GM12878 (cell line): ENCODE measurements at regions not wholly inside any gene's neighbourhood (a gene's known extent, or its start where the extent isn't known, plus 50 kb on each side); places are given as distances from the start of the nearest gene placed in this dataset.

Source experiments
- IRF3 ChIP-seq: fragments of 450-650 bp; IDR thresholded peaks from 2 replicates; pipeline ENCODE4 v1.6.1; 2014; ENCODE audit warnings: mild to moderate bottlenecking
- POLR2AphosphoS5 ChIP-seq: IDR thresholded peaks from 2 replicates; pipeline ENCODE4 v1.6.1; 2011; ENCODE audit warnings: mild to moderate bottlenecking, low read length, inconsistent platforms
- RBBP5 ChIP-seq: fragments of 200-600 bp; sonication (generic); conservative IDR thresholded peaks from 2 replicates; pipeline ENCODE4 v1.6.1; 2016
- SIN3A ChIP-seq: IDR thresholded peaks from 2 replicates; pipeline ENCODE4 v1.6.1; 2012; ENCODE audit warnings: low read depth, low read length, improper control_type of control experiment
- ZNF274 ChIP-seq: IDR thresholded peaks from one replicate; pipeline ENCODE4 v1.8.0; 2011; ENCODE audit not compliant: insufficient read length, insufficient read depth

GRCh38 chr6:6993503-6994237 is 114.1 kb upstream of the RREB1 start:
- TF ChIP-seq SIN3A (no peak), IRF3 (no peak), POLR2AphosphoS5 (no peak), RBBP5 (no peak), ZNF274 (no peak)
